ENCODE measurements at regions not wholly inside any gene's neighbourhood (a gene's known extent, or its start where the extent isn't known, plus 50 kb on each side); places are given as distances from the start of the nearest gene placed in this dataset.

DNA sequence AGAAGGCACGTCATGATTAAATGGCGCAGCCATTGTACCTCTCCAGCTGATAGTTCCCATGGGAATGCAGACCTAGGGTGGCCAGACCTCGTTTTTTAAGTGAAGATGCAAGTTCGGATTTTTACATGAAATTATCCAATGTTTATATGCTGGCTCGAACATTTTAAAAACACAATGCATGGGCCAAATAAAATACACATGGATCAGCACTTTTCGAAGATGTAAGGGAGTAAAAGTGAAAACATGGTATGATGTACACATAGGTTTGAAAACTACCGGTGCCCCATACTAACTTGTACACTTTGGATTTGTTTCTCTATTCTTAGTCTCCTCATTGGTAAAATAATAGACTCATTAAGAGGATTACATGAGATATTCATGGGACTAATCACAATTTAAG, 412.5 kb upstream of the CCNG1 start:
- no peak for TF ChIP-seq EZH2phosphoT487 (conservative IDR thresholded peaks at IDR 0.05; ENCODE audit: low read length)
- TF ChIP-seq, protein P1, sequence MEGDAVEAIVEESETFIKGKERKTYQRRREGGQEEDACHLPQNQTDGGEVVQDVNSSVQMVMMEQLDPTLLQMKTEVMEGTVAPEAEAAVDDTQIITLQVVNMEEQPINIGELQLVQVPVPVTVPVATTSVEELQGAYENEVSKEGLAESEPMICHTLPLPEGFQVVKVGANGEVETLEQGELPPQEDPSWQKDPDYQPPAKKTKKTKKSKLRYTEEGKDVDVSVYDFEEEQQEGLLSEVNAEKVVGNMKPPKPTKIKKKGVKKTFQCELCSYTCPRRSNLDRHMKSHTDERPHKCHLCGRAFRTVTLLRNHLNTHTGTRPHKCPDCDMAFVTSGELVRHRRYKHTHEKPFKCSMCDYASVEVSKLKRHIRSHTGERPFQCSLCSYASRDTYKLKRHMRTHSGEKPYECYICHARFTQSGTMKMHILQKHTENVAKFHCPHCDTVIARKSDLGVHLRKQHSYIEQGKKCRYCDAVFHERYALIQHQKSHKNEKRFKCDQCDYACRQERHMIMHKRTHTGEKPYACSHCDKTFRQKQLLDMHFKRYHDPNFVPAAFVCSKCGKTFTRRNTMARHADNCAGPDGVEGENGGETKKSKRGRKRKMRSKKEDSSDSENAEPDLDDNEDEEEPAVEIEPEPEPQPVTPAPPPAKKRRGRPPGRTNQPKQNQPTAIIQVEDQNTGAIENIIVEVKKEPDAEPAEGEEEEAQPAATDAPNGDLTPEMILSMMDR (IDR thresholded peaks at IDR 0.05; ENCODE audit: insufficient read depth, low read length, poor library complexity, severe bottlenecking) = no peak
- Histone ChIP-seq H3K4me3 (ENCODE audit: insufficient read depth, low read length, poor library complexity, severe bottlenecking) (no peak overlapping the region), H3K9me3 (ENCODE audit: insufficient read depth, low read length) (no peaks in the 10 kb centered on the region), H3K79me2 (ENCODE audit: insufficient read depth, low read length) (no peaks in the 10 kb centered on the region), H2AFZ (ENCODE audit: low read depth, low read length, severe bottlenecking) (no peak overlapping the region), H3K36me3 (ENCODE audit: low read length) (no peaks in the 10 kb centered on the region), H3K9ac (ENCODE audit: low read length) (no peak overlapping the region), H3K27me3 (ENCODE audit: low read length) (no peaks in the 10 kb centered on the region), H3K4me2 (ENCODE audit: low read depth, low read length, poor library complexity, severe bottlenecking) (no peak overlapping the region), H4K20me1 (ENCODE audit: low read depth, low read length) (no peaks in the 10 kb centered on the region), H3K27ac (ENCODE audit: low read depth, low read length) (no peak overlapping the region), H3K9me2 (replicated peaks; ENCODE audit: insufficient read depth, low read length) (no peaks in the 10 kb centered on the region), H3F3A (ENCODE audit: insufficient read depth) (no peaks in the 10 kb centered on the region)

DNA sequence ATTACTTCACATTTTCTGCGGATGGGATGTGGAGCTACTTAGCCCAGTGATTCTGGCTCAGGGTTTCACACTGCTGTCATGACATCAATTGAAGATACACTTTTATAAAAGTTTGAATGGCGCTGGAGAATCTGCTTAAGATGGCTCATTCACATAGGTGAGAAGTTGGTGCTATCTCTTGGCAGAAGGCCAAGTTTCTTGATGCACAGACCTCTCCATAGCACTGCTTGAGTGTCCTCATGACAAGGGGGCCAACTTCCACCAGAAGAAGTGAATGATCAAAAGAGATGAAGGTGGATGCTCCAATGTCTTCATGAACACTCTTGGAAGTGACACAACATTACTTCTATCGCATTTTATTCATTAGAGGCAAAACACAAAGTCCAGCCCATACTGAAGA, 403.7 kb upstream of the CCNG1 start:
- Histone ChIP-seq H3K36me3 (ENCODE audit: low read length) (no peaks in the 10 kb centered on the region), H2AFZ (ENCODE audit: low read depth, low read length, severe bottlenecking) (no peak overlapping the region), H3K4me3 (ENCODE audit: insufficient read depth, low read length, poor library complexity, severe bottlenecking) (no peak overlapping the region)

DNA sequence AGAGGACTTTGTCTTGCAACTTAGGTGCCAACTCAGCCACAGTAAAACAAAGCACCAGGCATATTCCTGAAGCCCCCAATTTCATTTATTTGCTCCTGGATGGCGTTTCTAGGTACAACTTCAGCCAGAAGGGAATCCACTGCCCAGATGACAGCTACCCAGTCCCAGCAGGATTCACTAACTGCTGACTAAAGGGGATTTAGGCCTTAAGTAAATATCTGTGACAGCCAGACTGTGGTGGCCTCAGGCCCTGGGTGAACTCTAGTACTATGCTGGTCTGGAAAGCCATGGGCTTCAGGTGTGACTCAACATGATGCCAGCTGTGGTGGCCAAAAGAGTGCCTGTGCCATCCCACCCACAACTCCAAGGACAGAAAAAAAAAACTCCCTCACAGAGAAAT, 396.1 kb upstream of the CCNG1 start:
- Histone ChIP-seq H3K4me3 (ENCODE audit: insufficient read depth, low read length, poor library complexity, severe bottlenecking) (no peak overlapping the region), H3K4me2 (ENCODE audit: low read depth, low read length, poor library complexity, severe bottlenecking) (no peak overlapping the region), H3K9me3 (ENCODE audit: insufficient read depth, low read length) (no peaks in the 10 kb centered on the region), H3K27ac (ENCODE audit: low read depth, low read length) (no peak overlapping the region), H3K27me3 (ENCODE audit: low read length) (no peaks in the 10 kb centered on the region), H3F3A (ENCODE audit: insufficient read depth) (no peaks in the 10 kb centered on the region), H3K79me2 (ENCODE audit: insufficient read depth, low read length) (no peaks in the 10 kb centered on the region), H3K9ac (ENCODE audit: low read length) (no peak overlapping the region), H2AFZ (ENCODE audit: low read depth, low read length, severe bottlenecking) (no peak overlapping the region), H3K9me2 (replicated peaks; ENCODE audit: insufficient read depth, low read length) (no peaks in the 10 kb centered on the region), H4K20me1 (ENCODE audit: low read depth, low read length) (no peaks in the 10 kb centered on the region), H3K36me3 (ENCODE audit: low read length) (no peaks in the 10 kb centered on the region)
- TF ChIP-seq EZH2phosphoT487 (conservative IDR thresholded peaks at IDR 0.05; ENCODE audit: low read length) = no peak
- TF ChIP-seq, protein P1 (IDR thresholded peaks at IDR 0.05; ENCODE audit: insufficient read depth, low read length, poor library complexity, severe bottlenecking) = no peak

More for the DNA sequence above, 403.7 kb upstream of the CCNG1 start:
- no peaks in the 10 kb centered on the region for H3K27me3 ChIP-seq (ENCODE audit: low read length)
- no peak overlapping the region for H3K27ac ChIP-seq (ENCODE audit: low read depth, low read length)
- no peaks in the 10 kb centered on the region for H3F3A ChIP-seq (ENCODE audit: insufficient read depth)
- no peaks in the 10 kb centered on the region for H3K9me2 ChIP-seq (replicated peaks; ENCODE audit: insufficient read depth, low read length)
- H4K20me1 ChIP-seq (ENCODE audit: low read depth, low read length) = no peaks in the 10 kb centered on the region
- no peaks in the 10 kb centered on the region for H3K79me2 ChIP-seq (ENCODE audit: insufficient read depth, low read length)
- no peak for TF ChIP-seq EZH2phosphoT487 (conservative IDR thresholded peaks at IDR 0.05; ENCODE audit: low read length)
- TF ChIP-seq, protein P1 (IDR thresholded peaks at IDR 0.05; ENCODE audit: insufficient read depth, low read length, poor library complexity, severe bottlenecking) = no peak
- H3K9me3 ChIP-seq (ENCODE audit: insufficient read depth, low read length) = no peaks in the 10 kb centered on the region
- H3K9ac ChIP-seq (ENCODE audit: low read length) = no peak overlapping the region
- H3K4me2 ChIP-seq (ENCODE audit: low read depth, low read length, poor library complexity, severe bottlenecking) = no peak overlapping the region

Data from SU-DHL-6 (cell line).